ENCODE measurements at regions not wholly inside any gene's neighbourhood (a gene's known extent, or its start where the extent isn't known, plus 50 kb on each side); places are given as distances from the start of the nearest gene placed in this dataset.

DNA sequence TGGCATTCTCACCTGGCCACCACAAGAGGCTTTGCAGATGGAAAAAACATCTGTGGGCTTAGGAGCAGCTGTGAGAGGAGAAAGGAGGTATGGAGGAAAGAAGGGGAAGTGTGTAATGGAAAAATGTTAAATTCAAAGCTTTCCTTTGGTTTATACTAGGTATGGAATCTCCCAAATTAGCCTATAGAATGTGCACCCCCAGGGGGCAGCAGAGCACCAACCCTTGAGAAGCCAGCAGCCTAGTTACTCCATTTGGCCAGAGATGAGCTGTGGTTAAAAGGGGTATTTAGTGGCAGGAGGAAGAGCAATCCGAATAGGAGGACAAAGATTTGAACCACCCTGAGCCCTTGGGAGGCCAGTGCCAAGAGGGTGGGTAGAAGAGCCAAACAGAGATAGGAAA lies 97.5 kb upstream of the CTTNBP2NL start:
- peak; percentile 16 for DNase-seq (ENCODE audit: low spot score)
- in situ Hi-C loops (cut with MboI; ENCODE audit: low sequenced_read_pairs, unreplicated experiment): no loop called here
- TF ChIP-seq, protein P1, sequence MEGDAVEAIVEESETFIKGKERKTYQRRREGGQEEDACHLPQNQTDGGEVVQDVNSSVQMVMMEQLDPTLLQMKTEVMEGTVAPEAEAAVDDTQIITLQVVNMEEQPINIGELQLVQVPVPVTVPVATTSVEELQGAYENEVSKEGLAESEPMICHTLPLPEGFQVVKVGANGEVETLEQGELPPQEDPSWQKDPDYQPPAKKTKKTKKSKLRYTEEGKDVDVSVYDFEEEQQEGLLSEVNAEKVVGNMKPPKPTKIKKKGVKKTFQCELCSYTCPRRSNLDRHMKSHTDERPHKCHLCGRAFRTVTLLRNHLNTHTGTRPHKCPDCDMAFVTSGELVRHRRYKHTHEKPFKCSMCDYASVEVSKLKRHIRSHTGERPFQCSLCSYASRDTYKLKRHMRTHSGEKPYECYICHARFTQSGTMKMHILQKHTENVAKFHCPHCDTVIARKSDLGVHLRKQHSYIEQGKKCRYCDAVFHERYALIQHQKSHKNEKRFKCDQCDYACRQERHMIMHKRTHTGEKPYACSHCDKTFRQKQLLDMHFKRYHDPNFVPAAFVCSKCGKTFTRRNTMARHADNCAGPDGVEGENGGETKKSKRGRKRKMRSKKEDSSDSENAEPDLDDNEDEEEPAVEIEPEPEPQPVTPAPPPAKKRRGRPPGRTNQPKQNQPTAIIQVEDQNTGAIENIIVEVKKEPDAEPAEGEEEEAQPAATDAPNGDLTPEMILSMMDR (IDR thresholded peaks at IDR 0.05; ENCODE audit: borderline replicate concordance, control extremely low read depth, extremely low read depth, insufficient read depth, missing control alignments): peak; percentile 38

DNA sequence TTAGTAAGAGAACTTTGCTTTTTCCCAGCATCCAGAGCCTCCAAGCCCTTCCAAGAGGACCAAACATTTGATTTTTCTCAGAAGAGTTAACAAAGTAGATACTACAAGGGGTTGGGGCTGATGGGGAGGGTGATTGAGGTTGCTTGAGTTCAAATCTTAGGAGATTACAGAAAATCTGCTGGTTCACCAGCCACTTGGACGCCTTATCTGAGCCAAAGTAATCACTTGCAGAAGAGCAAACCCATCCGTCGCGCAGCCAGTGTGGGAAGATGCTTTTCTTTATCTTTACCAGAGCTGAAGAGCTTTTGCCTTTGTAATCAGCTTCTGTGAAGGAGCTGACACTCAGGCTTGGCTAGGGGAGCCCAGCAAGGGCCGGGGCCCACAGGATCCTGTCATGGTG lies 91.9 kb upstream of the CTTNBP2NL start:
- in situ Hi-C loops (cut with MboI; ENCODE audit: low sequenced_read_pairs, unreplicated experiment): no loop called here
- no peak for DNase-seq (ENCODE audit: low spot score)
- TF ChIP-seq, protein P1 (IDR thresholded peaks at IDR 0.05; ENCODE audit: borderline replicate concordance, control extremely low read depth, extremely low read depth, insufficient read depth, missing control alignments): no peak

DNA sequence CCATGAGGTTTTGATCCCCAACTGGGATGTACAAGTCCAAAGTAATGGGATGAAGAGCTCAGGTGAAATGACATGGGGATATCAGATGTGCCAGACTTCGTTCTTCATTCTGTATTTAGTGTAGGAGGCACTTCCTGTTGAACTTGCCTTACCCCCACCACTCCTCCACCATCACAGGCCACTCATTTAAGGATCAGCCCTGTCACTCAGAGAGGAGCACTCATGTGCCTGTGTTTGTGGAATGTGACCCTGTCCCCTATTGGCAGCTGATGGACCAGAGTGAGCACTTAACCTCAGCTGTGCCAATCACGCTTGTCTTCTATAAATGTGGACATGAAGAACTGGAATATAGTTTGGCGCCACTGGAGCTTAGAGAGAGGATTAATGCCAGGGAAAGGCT lies 91.4 kb upstream of the CTTNBP2NL start:
- no peak for DNase-seq (ENCODE audit: low spot score)
- TF ChIP-seq, protein P1 (IDR thresholded peaks at IDR 0.05; ENCODE audit: borderline replicate concordance, control extremely low read depth, extremely low read depth, insufficient read depth, missing control alignments): no peak
- in situ Hi-C loops (cut with MboI; ENCODE audit: low sequenced_read_pairs, unreplicated experiment): no loop called here

DNA sequence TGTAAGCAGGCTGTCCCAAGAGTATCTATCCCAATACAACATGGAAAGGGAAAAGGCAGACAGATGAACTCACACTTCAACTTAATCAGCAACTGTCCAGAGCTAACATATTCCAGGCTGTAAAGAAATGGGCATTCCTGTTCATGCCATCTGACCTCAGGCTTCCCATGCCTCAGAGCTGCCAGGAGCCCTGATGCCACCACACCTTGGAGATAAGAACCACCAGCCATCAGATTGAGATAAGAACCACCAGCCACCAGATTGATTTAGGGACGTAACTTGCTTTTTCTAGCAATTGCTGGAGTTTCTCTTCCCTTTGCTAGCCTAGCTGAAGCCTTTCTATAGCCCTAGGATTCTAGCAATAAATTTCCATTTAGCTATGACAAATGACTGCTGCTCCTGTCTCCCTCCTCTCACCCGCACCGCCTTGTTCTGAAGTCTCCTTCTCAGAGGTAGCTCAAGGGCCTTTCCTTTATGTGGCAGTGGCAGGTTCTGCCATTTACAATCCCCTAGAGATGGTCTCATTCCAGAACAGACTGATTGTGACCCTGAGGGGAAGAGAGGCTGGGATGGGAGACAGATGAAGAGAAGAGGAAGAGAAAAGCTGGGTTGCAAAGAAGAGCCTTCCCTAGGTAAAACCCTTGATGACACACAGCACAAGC lies 88.0 kb upstream of the CTTNBP2NL start:
- in situ Hi-C loops (cut with MboI; ENCODE audit: low sequenced_read_pairs, unreplicated experiment): no loop called here
- no peak for DNase-seq (ENCODE audit: low spot score)

DNA sequence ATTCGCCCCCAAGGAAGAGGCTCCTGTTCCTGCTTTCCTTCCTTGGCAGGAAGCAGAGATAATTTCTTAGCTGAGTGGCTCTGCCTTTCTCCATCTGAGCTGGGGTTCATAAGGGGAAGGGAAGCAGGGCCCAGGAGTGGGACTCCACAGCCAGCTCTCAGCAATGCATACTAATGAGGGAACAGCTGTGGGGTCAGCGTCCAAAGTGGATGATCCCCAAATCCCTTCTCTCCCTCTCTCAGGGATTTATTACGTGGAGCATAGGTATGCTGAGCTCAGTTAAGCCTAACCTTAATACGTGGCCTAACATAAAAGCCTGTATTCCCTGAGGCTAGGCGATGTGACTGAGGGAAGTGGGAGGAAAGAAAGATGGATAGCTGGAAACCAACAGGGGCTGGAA lies 87.3 kb upstream of the CTTNBP2NL start:
- TF ChIP-seq, protein P1 (IDR thresholded peaks at IDR 0.05; ENCODE audit: borderline replicate concordance, control extremely low read depth, extremely low read depth, insufficient read depth, missing control alignments): no peak
- DNase-seq (ENCODE audit: low spot score): no peak
- in situ Hi-C loops (cut with MboI; ENCODE audit: low sequenced_read_pairs, unreplicated experiment): no loop called here

More for the DNA sequence above, 88.0 kb upstream of the CTTNBP2NL start:
- TF ChIP-seq, protein P1 (IDR thresholded peaks at IDR 0.05; ENCODE audit: borderline replicate concordance, control extremely low read depth, extremely low read depth, insufficient read depth, missing control alignments): no peak

DNA sequence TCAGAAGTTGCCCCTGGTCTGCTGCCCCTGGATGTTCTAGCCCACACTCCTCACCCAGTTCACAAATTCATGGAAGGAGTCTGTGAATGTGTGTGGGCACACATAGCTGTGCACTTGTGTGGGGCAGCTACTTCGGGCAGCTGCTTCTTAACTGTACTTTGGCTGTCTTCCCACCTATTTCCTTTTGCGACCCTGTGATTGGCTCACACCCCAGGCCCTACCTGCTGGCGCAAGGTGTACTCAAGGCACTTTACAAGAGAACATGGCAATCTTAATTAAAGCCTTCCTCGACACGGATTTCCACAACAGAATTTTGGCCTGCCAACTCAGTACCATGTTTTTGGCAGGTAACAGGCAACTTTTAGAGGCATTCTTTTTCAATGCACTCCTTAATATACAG lies 86.5 kb upstream of the CTTNBP2NL start:
- no peak for DNase-seq (ENCODE audit: low spot score)
- TF ChIP-seq, protein P1 (IDR thresholded peaks at IDR 0.05; ENCODE audit: borderline replicate concordance, control extremely low read depth, extremely low read depth, insufficient read depth, missing control alignments): no peak
- in situ Hi-C loops (cut with MboI; ENCODE audit: low sequenced_read_pairs, unreplicated experiment): no loop called here

Measured in GM13976 (cell line).